Activated T-cell treated with anti-CD3 and anti-CD28 coated beads, Interleukin-2, amount 50 U/mL, for 1 hour (primary cell): ENCODE measurements at regions not wholly inside any gene's neighbourhood (a gene's known extent, or its start where the extent isn't known, plus 50 kb on each side); places are given as distances from the start of the nearest gene placed in this dataset.
"Not testable (repeated sequence)": the region's sequence is repeated elsewhere in the genome, so short reads cannot be mapped to it uniquely, and the experiment has no call there.

Experiments
- DNase-seq: peaks from one replicate; pipeline ENCODE4 v3.0.0-alpha.2; 2020

- no peak for DNase-seq
Measured at GRCh38 chr2:144003460-144004075, 516.4 kb downstream of the ZEB2 start.

- DNase-seq, result no peak
Measured at GRCh38 chr2:143996974-143997373, 522.9 kb downstream of the ZEB2 start.

- no peak for DNase-seq
Measured at GRCh38 chr2:143994961-143995360, 525.0 kb downstream of the ZEB2 start.

- not testable (repeated sequence) for DNase-seq
Measured at GRCh38 chr2:143991596-143991995, 528.3 kb downstream of the ZEB2 start.

- no peak for DNase-seq
Measured at GRCh38 chr2:143988082-143988481, 531.8 kb downstream of the ZEB2 start.

GRCh38 chr2:143981428-143981827, 538.5 kb downstream of the ZEB2 start:
- no peak for DNase-seq

- no peak for DNase-seq
Measured at GRCh38 chr2:143977356-143977755, 542.6 kb downstream of the ZEB2 start.

- DNase-seq, result no peak
Measured at GRCh38 chr2:143975216-143975615, 544.7 kb downstream of the ZEB2 start.

- DNase-seq, result no peak
Measured at GRCh38 chr2:143974262-143974661, 545.7 kb downstream of the ZEB2 start.

- DNase-seq, result no peak
Measured at GRCh38 chr2:143968860-143969259, 551.1 kb downstream of the ZEB2 start.

GRCh38 chr2:143968360-143968759, 551.6 kb downstream of the ZEB2 start:
- no peak for DNase-seq

GRCh38 chr2:143965493-143966164, 554.3 kb downstream of the ZEB2 start:
- DNase-seq, result no peak

GRCh38 chr2:143964891-143965290, 555.0 kb downstream of the ZEB2 start:
- no peak for DNase-seq

GRCh38 chr2:143960177-143960576, 559.7 kb downstream of the ZEB2 start:
- no peak for DNase-seq

- DNase-seq, result no peak
Measured at GRCh38 chr2:143957321-143957720, 562.6 kb downstream of the ZEB2 start.

- no peak for DNase-seq
Measured at GRCh38 chr2:143955401-143956065, 564.4 kb downstream of the ZEB2 start.

- no peak for DNase-seq
Measured at GRCh38 chr2:143954844-143955243, 565.1 kb downstream of the ZEB2 start.

GRCh38 chr2:143954186-143954585, 565.7 kb downstream of the ZEB2 start:
- no peak for DNase-seq

GRCh38 chr2:143953451-143954030, 566.4 kb downstream of the ZEB2 start:
- DNase-seq, result no peak

GRCh38 chr2:143952536-143952935, 567.4 kb downstream of the ZEB2 start:
- DNase-seq, result no peak

- no peak for DNase-seq
Measured at GRCh38 chr2:143950704-143951103, 569.2 kb downstream of the ZEB2 start.

- no peak for DNase-seq
Measured at GRCh38 chr2:143949121-143949848, 570.6 kb downstream of the ZEB2 start.

- no peak for DNase-seq
Measured at GRCh38 chr2:143948710-143949109, 571.2 kb downstream of the ZEB2 start.
